ENCODE measurements at regions not wholly inside any gene's neighbourhood (a gene's known extent, or its start where the extent isn't known, plus 50 kb on each side); places are given as distances from the start of the nearest gene placed in this dataset.

GRCh38 chr15:95278532-95279245, 1047.3 kb downstream of the MCTP2 start:
- H3K27me3 ChIP-seq (ENCODE audit: insufficient read depth, low read length, poor library complexity), result no peaks in the 10 kb centered on the region
- H2BK5ac ChIP-seq (ENCODE audit: low read length), result no peak overlapping the region
- no peak overlapping the region for H2BK15ac ChIP-seq (replicated peaks; ENCODE audit: low read depth)
- H3K18ac ChIP-seq (ENCODE audit: low read length), result no peak overlapping the region
- H3K4ac ChIP-seq (ENCODE audit: low read depth, low read length), result no peak overlapping the region
- H3K79me1 ChIP-seq (ENCODE audit: low read length), result no peaks in the 10 kb centered on the region
- no peak overlapping the region for H3K9ac ChIP-seq (ENCODE audit: low read length)
- no CpG with 5 or more reads among the region's 6 CpGs for WGBS (ENCODE audit: extremely low coverage, insufficient coverage, low lambda C conversion rate)
- H3K4me2 ChIP-seq (ENCODE audit: low read length), result no peak overlapping the region
- no peak for DNase-seq
- H2BK120ac ChIP-seq (ENCODE audit: low read depth, low read length), result no peak overlapping the region
- H3K56ac ChIP-seq (ENCODE audit: low read length), result no peak overlapping the region
- no peaks in the 10 kb centered on the region for H3K36me3 ChIP-seq (ENCODE audit: control insufficient read depth, insufficient read depth, low read length)
- no peak overlapping the region for H3K4me3 ChIP-seq (ENCODE audit: low read length)
- no peak overlapping the region for H3K23ac ChIP-seq (ENCODE audit: low read length)
- no peak overlapping the region for H2AK5ac ChIP-seq (ENCODE audit: low read length)
- no peaks in the 10 kb centered on the region for H3K4me1 ChIP-seq (ENCODE audit: control insufficient read depth, low read depth, low read length)
- H4K5ac ChIP-seq (ENCODE audit: low read length), result no peak overlapping the region
- no peak overlapping the region for H3K27ac ChIP-seq (ENCODE audit: low read depth, low read length)
- no peak overlapping the region for H4K8ac ChIP-seq (ENCODE audit: low read depth, low read length)
- no peaks in the 10 kb centered on the region for H3K79me2 ChIP-seq (ENCODE audit: control insufficient read depth, insufficient read depth, low read length)

GRCh38 chr15:95279277-95280019, 1048.1 kb downstream of the MCTP2 start:
- DNase-seq, result no peak
- Histone ChIP-seq H3K36me3 (ENCODE audit: control insufficient read depth, insufficient read depth, low read length) (no peaks in the 10 kb centered on the region), H3K27ac (ENCODE audit: low read depth, low read length) (no peak overlapping the region), H4K5ac (ENCODE audit: low read length) (no peak overlapping the region), H4K8ac (ENCODE audit: low read depth, low read length) (no peak overlapping the region), H3K18ac (ENCODE audit: low read length) (no peak overlapping the region), H3K56ac (ENCODE audit: low read length) (no peak overlapping the region), H3K23ac (ENCODE audit: low read length) (no peak overlapping the region), H3K4me1 (ENCODE audit: control insufficient read depth, low read depth, low read length) (no peaks in the 10 kb centered on the region), H3K4me2 (ENCODE audit: low read length) (no peak overlapping the region), H2AK5ac (ENCODE audit: low read length) (no peak overlapping the region), H3K27me3 (ENCODE audit: insufficient read depth, low read length, poor library complexity) (no peaks in the 10 kb centered on the region), H3K9ac (ENCODE audit: low read length) (no peak overlapping the region), H3K79me1 (ENCODE audit: low read length) (no peaks in the 10 kb centered on the region), H3K79me2 (ENCODE audit: control insufficient read depth, insufficient read depth, low read length) (no peaks in the 10 kb centered on the region), H2BK5ac (ENCODE audit: low read length) (no peak overlapping the region), H3K4me3 (ENCODE audit: low read length) (no peak overlapping the region), H2BK15ac (replicated peaks; ENCODE audit: low read depth) (no peak overlapping the region), H3K4ac (ENCODE audit: low read depth, low read length) (no peak overlapping the region), H2BK120ac (ENCODE audit: low read depth, low read length) (no peak overlapping the region)
- no CpG with 5 or more reads among the region's 8 CpGs for WGBS (ENCODE audit: extremely low coverage, insufficient coverage, low lambda C conversion rate)

- Histone ChIP-seq H4K5ac (ENCODE audit: low read length) (no peak overlapping the region), H2BK5ac (ENCODE audit: low read length) (no peak overlapping the region), H2AK5ac (ENCODE audit: low read length) (no peak overlapping the region), H2BK120ac (ENCODE audit: low read depth, low read length) (no peak overlapping the region), H3K79me2 (ENCODE audit: control insufficient read depth, insufficient read depth, low read length) (no peaks in the 10 kb centered on the region), H3K4ac (ENCODE audit: low read depth, low read length) (no peak overlapping the region), H3K36me3 (ENCODE audit: control insufficient read depth, insufficient read depth, low read length) (no peaks in the 10 kb centered on the region), H3K18ac (ENCODE audit: low read length) (no peak overlapping the region), H3K23ac (ENCODE audit: low read length) (no peak overlapping the region), H3K4me1 (ENCODE audit: control insufficient read depth, low read depth, low read length) (no peaks in the 10 kb centered on the region), H3K56ac (ENCODE audit: low read length) (no peak overlapping the region), H3K4me3 (ENCODE audit: low read length) (no peak overlapping the region), H3K27me3 (ENCODE audit: insufficient read depth, low read length, poor library complexity) (no peaks in the 10 kb centered on the region), H2BK15ac (replicated peaks; ENCODE audit: low read depth) (no peak overlapping the region), H3K27ac (ENCODE audit: low read depth, low read length) (no peak overlapping the region), H4K8ac (ENCODE audit: low read depth, low read length) (no peak overlapping the region), H3K79me1 (ENCODE audit: low read length) (no peaks in the 10 kb centered on the region), H3K4me2 (ENCODE audit: low read length) (no peak overlapping the region), H3K9ac (ENCODE audit: low read length) (no peak overlapping the region)
- DNase-seq, result no peak
- no CpG with 5 or more reads among the region's 5 CpGs for WGBS (ENCODE audit: extremely low coverage, insufficient coverage, low lambda C conversion rate)
These were observed 1049.3 kb downstream of the MCTP2 start for GRCh38 chr15:95280711-95281110.

- Histone ChIP-seq H3K27me3 (ENCODE audit: insufficient read depth, low read length, poor library complexity) (no peaks in the 10 kb centered on the region), H3K79me2 (ENCODE audit: control insufficient read depth, insufficient read depth, low read length) (no peaks in the 10 kb centered on the region)
- WGBS (ENCODE audit: extremely low coverage, insufficient coverage, low lambda C conversion rate), result no CpG with 5 or more reads among the region's 2 CpGs
These were observed 1049.0 kb upstream of the NR2F2 start for GRCh38 chr15:95281470-95281869.

GRCh38 chr15:95284492-95284891, 1046.0 kb upstream of the NR2F2 start:
- Histone ChIP-seq H3K36me3 (ENCODE audit: control insufficient read depth, insufficient read depth, low read length) (no peaks in the 10 kb centered on the region), H2AK5ac (ENCODE audit: low read length) (no peak overlapping the region), H3K4me2 (ENCODE audit: low read length) (no peak overlapping the region), H3K27ac (ENCODE audit: low read depth, low read length) (no peak overlapping the region), H3K4me3 (ENCODE audit: low read length) (no peak overlapping the region), H4K5ac (ENCODE audit: low read length) (no peak overlapping the region), H3K4ac (ENCODE audit: low read depth, low read length) (no peak overlapping the region), H3K79me1 (ENCODE audit: low read length) (no peaks in the 10 kb centered on the region), H3K4me1 (ENCODE audit: control insufficient read depth, low read depth, low read length) (no peaks in the 10 kb centered on the region), H2BK5ac (ENCODE audit: low read length) (no peak overlapping the region), H3K27me3 (ENCODE audit: insufficient read depth, low read length, poor library complexity) (no peaks in the 10 kb centered on the region), H3K79me2 (ENCODE audit: control insufficient read depth, insufficient read depth, low read length) (no peaks in the 10 kb centered on the region), H3K9ac (ENCODE audit: low read length) (no peak overlapping the region), H3K56ac (ENCODE audit: low read length) (no peak overlapping the region), H3K23ac (ENCODE audit: low read length) (no peak overlapping the region), H2BK120ac (ENCODE audit: low read depth, low read length) (no peak overlapping the region), H3K18ac (ENCODE audit: low read length) (no peak overlapping the region), H4K8ac (ENCODE audit: low read depth, low read length) (no peak overlapping the region), H2BK15ac (replicated peaks; ENCODE audit: low read depth) (no peak overlapping the region)
- no peak for DNase-seq
- no CpG with 5 or more reads among the region's 4 CpGs for WGBS (ENCODE audit: extremely low coverage, insufficient coverage, low lambda C conversion rate)

More at GRCh38 chr15:95281470-95281869, 1049.0 kb upstream of the NR2F2 start:
- no peak overlapping the region for H3K27ac ChIP-seq (ENCODE audit: low read depth, low read length)
- no peaks in the 10 kb centered on the region for H3K79me1 ChIP-seq (ENCODE audit: low read length)
- no peak overlapping the region for H3K4ac ChIP-seq (ENCODE audit: low read depth, low read length)
- H3K4me3 ChIP-seq (ENCODE audit: low read length), result no peak overlapping the region
- DNase-seq, result no peak
- H3K36me3 ChIP-seq (ENCODE audit: control insufficient read depth, insufficient read depth, low read length), result no peaks in the 10 kb centered on the region
- no peak overlapping the region for H2BK120ac ChIP-seq (ENCODE audit: low read depth, low read length)
- H3K4me2 ChIP-seq (ENCODE audit: low read length), result no peak overlapping the region
- no peaks in the 10 kb centered on the region for H3K4me1 ChIP-seq (ENCODE audit: control insufficient read depth, low read depth, low read length)
- H4K8ac ChIP-seq (ENCODE audit: low read depth, low read length), result no peak overlapping the region
- H3K23ac ChIP-seq (ENCODE audit: low read length), result no peak overlapping the region
- H2BK15ac ChIP-seq (replicated peaks; ENCODE audit: low read depth), result no peak overlapping the region
- H3K18ac ChIP-seq (ENCODE audit: low read length), result no peak overlapping the region
- H2BK5ac ChIP-seq (ENCODE audit: low read length), result no peak overlapping the region
- no peak overlapping the region for H4K5ac ChIP-seq (ENCODE audit: low read length)
- no peak overlapping the region for H3K9ac ChIP-seq (ENCODE audit: low read length)
- H2AK5ac ChIP-seq (ENCODE audit: low read length), result no peak overlapping the region
- H3K56ac ChIP-seq (ENCODE audit: low read length), result no peak overlapping the region
